Renal pelvis (tissue), 1 donor: ENCODE measurements at regions not wholly inside any gene's neighbourhood (a gene's known extent, or its start where the extent isn't known, plus 50 kb on each side); places are given as distances from the start of the nearest gene placed in this dataset.
A peak's percentile ranks its signal among the peaks of the same experiment; 100 is the strongest.
"Not testable (repeated sequence)": the region's sequence is repeated elsewhere in the genome, so short reads cannot be mapped to it uniquely, and the experiment has no call there.

ENCODE experiments used
- DNase-seq: peaks from one replicate; pipeline ENCODE4 v3.0.0-alpha.2; 2013

DNA sequence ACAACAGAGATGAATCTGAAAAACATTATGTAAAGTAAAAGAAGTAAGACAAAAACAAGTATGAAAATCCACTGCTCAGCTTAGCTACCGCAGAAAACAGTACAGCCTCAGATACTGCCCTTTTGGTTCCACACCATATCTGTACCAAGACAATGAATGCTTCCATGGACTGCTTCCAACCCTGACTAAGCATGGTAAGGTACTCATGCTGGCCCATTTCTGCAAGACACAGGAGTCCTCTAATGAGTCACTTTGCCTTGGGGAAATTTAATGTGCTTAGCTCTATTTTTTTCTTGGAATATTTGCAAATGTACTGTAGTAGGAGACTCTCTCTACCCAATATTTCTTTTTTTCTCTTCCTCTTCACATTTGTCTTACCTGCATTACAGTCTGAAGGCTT is 931.7 kb upstream of the HS3ST1 start:
- no peak for DNase-seq

DNA sequence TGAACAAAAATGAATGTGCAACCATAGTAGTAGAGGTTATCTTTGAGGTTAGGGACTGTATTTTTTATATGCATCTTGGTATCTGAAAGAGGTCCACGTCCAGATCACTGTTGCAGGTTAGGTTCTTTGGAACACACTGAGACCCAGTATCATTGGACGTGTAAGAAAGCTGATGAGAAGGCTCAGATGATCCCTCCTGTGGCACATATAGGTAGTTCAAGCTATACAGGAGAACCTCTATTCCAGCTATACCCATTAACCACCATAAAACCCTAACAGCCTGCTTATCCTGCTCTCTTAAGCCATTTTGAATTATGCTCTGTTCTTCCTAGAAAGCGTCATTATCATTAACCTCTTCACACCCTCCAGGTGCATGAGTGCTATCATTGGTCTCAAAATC is 930.7 kb upstream of the HS3ST1 start:
- DNase-seq, result no peak

DNA sequence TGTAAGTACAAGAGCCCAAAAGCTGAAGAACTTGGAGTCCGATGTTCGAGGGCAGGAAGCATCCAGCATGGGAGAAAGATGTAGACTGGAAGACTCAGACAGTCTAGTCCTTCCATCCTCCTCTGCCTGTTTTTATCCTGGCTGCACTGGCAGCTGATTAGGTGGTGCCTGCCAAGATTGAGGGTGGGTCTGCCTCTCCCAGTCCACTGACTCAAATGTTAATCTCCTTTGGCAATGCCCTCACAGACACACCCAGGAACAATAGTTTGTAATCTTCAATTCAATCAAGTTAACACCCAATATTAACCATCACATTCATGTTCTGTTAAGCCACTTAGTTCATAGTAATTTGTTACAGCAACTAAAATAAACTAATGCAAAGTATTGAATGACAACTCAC is 904.4 kb upstream of the HS3ST1 start:
- DNase-seq, result not testable (repeated sequence)

DNA sequence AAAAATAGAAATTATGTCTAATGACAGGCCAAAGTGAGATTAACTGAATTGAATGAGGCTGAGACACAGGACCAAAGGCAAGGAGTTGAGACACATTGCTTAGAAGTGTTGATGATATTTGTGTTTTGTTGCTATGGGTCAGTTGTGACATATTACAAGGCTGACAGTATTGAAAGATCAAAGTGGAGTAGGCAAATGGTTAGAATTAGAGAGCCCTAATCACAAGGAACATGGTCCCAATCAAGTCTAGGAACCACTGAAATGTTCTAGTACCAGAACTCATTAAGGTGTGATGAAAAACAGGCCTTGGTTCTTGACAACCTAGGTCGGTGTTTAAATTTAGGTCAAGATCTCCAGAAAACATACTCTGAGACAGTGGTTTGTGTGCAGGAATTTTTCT is 896.3 kb upstream of the HS3ST1 start:
- DNase-seq, result no peak

DNA sequence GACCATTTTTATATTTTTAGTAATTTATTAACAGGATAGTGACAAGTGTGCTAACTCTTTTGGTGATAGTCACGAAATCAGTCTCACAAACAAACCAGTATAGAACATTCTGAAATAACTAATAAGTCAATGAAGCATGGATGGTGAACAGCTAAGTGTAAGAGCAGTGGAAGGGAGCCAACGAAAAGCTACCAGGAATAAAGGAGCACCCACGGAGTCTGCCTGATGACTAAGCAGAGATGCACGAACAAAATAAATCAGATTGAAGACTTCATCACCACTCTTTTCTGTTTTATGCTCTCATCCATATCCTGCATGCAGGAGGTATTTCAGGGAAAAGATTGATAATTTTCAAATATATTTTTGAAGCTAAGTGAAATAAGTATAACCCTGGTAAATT is 891.1 kb upstream of the HS3ST1 start:
- no peak for DNase-seq

DNA sequence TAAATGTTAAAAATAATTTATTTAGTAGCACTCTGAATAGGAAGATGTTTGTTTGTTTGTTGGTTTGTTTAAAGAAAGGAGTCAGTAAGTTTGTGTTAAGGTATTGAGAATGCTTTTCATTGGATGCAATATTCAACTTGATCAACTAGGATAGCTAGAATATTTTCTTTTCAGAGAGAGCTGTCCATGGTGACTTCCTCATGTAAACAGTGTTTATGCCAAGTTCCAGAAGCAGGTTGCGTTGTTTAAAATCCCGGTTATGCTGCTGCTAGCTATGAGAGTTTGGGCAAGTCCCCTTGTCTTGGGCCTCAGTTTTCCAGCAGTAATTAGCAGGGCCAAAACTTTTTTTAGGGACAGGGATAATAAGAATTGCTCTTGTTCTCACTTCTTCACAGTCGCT is 876.2 kb upstream of the HS3ST1 start:
- DNase-seq, result peak; percentile 0

DNA sequence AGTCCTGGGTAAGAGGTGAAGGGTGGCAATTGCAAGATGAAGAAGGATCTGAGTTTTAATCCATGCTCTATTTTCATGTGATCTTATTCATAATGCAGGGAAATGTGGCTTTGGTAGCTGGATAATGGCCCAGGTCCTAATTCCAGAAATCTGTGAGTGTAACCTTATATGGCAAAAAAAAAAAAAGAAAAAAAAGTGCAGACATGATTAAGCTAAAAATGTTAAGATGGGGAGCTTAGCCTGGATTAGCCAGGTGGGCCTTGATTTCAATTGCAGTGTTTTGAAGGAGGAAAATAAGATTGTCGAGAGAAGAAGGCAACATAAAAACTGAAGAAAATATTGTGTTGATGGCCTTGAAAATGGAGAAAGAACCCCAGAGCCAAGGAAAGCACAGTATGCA is 867.7 kb upstream of the HS3ST1 start:
- DNase-seq, result no peak

DNA sequence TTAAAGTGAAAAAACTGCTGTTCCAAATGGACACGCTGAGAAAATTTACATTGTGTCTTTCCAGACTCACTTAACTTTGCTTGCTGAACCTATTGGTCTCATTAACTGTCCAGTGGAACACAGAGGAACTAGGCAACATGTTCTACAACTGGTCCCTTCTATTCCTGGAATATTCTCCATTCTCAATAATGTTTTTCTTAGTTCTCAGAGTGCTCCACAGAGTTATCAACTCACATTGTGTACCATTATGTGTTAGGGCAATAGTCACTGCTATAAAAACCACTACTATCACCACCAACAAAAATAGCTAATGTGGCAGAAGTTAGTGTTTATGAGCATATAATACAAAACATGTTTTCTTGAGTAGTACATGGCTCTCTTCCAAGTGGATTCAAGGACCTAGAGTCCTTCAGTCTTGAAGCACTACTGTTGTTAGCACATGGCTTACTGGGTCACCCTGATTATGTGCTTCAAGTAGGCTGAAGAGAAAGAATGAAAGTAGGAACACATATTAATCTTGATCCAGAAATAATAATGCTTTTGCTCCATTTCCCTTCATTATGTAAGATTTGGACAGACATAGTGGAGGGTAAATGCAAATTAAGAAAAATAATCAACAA is 865.3 kb upstream of the HS3ST1 start:
- DNase-seq, result no peak

DNA sequence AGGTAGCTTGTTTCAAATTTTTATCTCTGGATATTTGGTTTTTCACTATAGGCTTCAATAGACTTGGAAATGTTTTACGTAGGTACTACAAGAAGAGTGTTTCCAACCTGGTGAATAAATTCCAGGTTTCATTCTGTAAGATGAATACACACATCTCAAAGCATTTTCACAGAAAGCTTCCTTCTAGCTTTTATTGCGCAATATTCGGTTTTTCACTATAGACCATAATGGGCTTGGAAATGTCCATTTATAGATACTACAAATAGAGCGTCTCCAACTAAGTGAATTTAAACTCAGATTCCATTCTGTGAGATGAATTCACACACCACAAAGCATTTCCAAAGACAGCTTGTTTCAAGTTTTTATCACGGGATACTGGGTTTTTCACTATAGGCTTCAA is 857.7 kb upstream of the HS3ST1 start:
- DNase-seq, result no peak

DNA sequence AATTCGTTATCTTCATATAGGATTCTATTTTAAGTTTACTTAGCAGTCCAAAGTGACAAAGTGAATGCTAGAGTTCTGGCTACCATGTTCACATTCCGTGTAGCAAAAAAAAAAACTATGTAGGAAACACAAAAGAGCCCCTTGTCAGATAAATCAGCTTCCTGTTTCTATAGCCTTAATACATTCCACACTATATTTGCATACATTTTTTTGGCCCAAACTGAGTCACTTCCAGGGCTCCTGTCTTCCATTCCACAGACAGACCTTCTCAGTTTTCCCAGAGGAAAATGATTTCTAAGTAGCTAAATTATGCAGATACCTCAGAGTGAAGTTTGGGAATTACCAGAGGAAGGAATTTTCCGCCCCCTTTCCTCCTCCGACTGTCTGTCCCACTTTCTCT is 841.9 kb upstream of the HS3ST1 start:
- DNase-seq, result no peak

DNA sequence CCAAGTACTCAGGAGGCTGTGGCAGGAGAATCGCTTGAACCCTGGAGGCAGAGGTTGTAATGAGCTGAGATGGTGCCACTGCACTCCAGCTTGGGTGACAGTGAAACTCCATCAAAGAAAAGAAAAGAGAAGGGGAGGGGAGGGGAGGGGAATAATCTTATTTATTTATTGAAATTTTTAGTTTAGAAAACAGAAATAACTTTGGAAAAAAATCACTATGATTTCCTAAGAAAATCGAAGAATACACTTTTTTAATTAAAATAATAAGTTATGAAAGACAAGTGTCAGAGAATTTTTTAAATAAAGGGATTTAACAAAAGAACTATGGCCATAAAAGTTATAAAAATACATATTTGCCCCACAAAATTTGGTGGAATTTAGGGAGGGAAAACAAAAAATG is 836.9 kb upstream of the HS3ST1 start:
- DNase-seq, result no peak

DNA sequence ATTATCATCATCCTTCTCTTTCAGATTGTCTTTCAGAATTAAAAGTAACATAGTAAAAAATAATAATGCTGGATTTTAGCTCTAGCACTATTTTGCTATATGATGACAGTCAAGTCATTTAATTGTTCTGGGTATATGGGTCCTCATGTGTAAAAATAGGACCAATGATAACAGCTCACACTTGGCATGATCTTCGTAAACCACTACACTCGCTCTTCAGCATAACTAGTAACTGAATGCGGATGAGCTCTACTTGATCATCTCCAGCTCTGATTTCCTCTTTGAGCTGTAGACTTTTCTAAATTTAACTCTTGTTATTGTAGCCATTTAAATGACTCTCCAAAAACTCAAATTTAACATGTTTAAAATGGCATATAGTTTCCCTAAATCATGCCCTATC is 831.8 kb upstream of the HS3ST1 start:
- no peak for DNase-seq

DNA sequence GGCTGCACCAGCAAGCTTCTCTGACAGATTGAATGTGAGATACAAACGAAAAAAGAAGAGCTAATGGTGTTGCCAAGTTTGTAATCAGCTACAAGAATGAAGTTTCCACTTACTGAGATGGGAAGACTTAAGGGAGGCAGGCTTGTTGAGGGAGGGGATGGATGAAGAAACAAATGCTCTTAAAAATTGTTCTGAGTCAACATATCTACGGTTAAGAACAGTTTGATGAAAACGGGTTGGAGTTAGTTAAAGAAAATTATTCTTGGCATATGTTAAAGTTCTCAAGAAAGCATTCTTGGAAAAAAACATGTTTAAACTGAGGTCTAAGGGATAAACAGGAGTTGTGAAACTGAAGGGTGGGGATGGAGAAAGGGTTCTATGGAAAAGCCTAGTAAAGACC is 816.3 kb upstream of the HS3ST1 start:
- DNase-seq, result no peak

DNA sequence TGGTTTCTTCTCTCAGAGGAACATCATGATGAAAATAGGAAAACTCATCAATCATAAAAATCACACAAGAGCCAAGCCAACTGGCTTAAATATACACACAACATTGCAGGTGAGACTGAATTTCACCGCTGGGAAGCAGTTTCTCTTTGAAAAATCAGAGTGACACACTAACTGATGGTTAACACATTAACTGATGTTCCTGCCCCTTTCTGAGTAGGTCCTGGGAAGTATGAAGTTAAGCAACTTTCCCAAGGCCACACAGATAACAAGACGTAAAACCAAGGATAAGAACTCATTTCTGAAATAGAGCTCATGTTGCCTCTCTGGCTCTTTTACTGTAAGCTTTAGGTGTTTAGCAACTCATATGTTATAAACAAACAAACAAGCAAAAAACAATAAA is 813.7 kb upstream of the HS3ST1 start:
- DNase-seq, result no peak

DNA sequence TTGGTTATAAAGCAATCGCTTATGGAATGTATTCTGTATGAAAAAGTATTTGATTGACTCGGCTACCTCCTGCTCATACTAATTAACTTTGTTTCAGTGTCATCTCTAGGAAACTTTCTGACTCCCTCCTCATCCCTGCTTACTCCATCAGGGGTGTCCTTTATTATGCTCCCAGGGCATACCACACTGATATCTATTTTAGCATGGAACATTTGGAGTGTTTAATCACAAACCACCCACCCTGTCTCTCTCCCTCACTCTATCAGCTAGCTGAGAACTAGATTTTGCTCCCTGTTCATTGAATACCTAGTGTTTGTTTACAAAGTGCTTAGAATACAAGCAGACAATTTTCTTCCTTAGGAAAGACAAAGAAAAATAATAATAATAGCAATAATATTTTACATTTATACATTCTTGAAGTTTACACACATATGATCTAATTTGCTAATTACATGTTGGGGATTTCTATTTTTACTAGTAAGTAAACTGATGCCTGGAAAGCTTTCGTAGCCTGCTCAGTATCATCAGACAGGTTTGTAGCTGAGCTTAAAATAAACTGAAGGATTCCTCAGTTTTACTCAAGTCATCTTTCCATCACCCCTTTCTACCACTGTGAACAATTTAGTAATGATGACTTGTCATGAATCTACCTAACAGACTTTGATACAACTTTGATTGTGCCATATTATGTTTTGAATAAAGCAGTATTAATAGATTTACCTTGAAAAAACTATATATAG is 811.4 kb upstream of the HS3ST1 start:
- DNase-seq, result no peak

DNA sequence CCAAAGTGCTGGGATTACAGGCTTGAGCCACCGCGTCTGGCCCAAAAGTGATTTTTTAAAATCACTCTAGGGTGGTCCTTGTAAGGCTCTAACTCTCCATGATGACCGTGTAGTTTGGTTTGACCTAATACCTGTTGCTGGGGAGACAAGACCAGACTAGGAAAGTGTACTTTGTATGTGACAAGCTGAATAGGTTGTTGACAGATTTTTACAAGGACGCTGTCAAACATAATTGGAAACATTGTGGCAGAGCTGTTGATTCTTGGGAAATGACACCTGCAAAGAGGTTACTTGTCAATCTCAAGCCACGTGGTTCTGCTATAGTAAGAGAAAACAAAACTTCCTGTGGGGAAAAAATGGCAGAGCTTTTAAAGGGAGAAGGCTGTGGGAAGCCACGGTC is 802.4 kb upstream of the HS3ST1 start:
- DNase-seq, result no peak

DNA sequence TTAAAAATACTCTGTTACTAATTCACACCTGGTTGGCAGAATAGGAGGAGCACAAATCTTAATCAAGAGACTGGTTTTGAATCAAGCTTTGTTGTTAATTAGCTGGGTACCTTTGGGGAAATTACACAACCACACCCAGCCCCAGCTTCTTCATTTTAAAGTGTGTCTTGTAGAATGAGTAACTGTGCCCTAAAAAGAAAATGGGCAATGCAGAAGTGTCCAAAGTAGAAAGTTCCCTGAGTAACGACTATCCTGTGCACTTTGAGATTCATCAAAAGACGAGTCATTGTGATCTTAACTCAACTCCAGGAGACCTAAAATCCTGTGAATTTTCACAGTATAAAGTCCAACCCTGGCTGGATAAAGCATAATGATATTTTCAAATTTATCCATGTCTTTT is 792.3 kb upstream of the HS3ST1 start:
- no peak for DNase-seq

DNA sequence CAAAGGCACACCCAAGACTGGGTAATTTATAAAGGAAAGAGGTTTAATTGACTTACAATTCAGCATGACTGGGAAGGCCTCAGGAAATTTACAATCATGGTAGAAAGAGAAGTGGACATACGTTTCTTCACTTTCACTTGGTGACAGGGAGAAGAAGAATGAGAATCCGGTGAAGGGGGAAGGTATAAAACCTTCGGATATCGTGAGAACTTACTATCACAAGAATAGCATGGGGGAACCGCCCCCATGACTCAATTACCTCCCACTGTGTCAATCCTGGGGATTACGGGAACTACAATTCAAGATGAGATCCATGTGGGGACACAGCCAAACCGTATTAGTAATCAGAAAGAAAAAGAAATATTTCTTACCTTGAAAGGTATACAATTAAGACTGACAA is 782.9 kb upstream of the HS3ST1 start:
- DNase-seq, result no peak

DNA sequence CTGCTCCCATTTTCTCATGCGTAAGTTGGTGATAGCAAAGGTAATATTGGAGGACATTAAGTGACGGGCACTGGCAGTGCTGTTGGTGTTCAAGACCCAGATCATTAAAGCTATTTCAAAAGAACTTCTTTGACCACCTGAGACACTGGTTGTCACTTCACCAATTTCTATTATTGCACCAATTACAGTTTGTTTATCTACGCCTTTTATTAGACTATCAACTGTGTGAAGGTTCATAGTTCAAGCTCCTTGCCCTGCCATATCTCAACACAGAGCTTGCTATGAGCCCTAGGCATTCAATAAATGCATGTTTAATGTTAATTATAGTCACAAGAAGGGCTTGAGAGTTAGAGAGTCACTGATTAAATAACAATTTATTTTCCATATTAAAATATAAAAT is 778.7 kb upstream of the HS3ST1 start:
- DNase-seq, result no peak

DNA sequence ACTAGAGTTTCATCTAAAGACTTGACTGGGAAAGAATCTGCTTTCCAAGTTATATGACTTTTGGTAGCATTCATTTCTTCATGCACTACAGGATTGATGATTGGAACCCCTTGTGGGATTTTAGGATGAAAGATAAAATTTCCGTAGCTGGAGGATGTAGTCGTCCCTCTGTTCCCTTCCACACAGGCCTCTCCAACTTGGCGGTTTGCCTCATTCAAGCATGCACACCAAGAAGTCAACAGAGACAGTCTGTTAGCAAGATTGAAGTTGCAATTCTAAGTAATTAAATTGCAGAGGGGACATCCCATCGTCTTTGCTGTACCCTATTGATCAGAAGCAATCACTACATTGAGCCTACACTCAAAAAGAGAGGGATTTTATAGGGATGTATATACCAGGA is 777.4 kb upstream of the HS3ST1 start:
- DNase-seq, result no peak

DNA sequence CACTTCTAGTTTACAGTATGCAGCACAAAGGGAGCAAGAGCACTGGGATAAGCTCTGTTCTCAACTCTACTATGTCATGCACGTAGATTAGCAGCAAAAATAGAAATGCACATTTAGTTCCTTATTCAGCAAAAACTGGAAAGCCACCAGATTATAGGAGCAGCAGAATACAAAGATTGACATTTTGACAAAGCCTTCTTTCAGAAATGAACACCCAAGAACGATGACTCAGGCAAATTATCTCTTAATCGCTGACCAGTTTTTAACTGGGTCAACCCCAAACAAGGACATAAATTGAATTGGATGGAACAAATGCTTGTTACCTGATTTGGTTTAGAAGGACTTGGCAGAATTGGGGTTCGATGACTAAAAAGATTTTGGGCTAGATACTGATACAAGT is 775.3 kb upstream of the HS3ST1 start:
- DNase-seq, result no peak

DNA sequence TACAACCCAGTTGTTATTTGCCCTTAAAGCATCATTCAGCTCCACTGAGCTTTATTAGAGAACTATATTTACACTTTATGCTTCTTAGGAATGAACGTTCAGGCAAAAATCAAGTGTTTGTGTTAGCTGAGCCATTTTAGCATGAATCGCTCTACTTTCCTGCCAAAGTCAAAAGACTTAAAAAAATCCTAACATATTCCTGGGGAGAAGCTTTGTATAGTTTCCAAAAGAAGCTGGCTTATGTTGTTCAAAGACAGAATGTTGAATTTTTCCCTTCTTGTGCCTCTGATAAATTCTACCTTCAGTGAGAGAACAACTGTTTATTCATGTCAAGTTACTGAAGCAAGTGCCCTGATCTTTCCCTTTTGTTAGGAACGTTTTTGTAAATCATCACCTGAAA is 771.5 kb upstream of the HS3ST1 start:
- no peak for DNase-seq

DNA sequence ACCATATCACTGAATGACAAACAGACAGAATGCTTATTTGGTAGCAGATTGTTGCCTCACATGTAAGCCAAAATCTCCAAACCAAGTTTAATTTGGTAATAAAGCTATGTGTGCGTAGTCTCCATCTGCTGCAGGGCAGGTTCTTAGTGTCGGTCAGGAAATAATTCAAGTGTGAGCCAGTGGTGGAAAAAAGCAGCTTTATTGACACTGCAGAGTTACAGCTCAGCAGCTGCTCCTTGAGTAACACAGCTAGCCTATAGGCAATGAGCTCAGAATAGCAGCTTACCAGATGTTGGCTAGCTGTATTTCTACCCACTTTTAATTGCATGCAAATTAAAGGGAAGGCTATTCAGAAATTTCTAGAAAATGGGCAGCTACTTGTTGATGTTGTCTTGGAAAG is 757.8 kb upstream of the HS3ST1 start:
- DNase-seq, result no peak
